H9 (cell line): ENCODE measurements at regions not wholly inside any gene's neighbourhood (a gene's known extent, or its start where the extent isn't known, plus 50 kb on each side); places are given as distances from the start of the nearest gene placed in this dataset.

Source experiments
- DNase-seq: peaks from one replicate; pipeline ENCODE4 v3.0.0-alpha.2; 2017
- H2AFZ ChIP-seq: one replicate; pipeline ENCODE4 v1.6.1; 2013; ENCODE audit warnings: mild to moderate bottlenecking, low read length, control low read depth, moderate library complexity
- H2AK5ac ChIP-seq: 2 replicates; pipeline ENCODE4 v1.6.1; 2013; ENCODE audit warnings: low read length, control low read depth, mixed read lengths; ENCODE audit not compliant: insufficient read length
- H2BK120ac ChIP-seq: one replicate; pipeline ENCODE4 v1.6.1; 2013; ENCODE audit warnings: low read depth, mild to moderate bottlenecking, low read length, control low read depth, inconsistent platforms; ENCODE audit not compliant: poor library complexity, severe bottlenecking
- H2BK12ac ChIP-seq: 2 replicates; pipeline ENCODE4 v1.6.1; 2013; ENCODE audit warnings: low read length, control low read depth, mixed read lengths, low read depth; ENCODE audit not compliant: insufficient read length
- H2BK15ac ChIP-seq: 2 replicates; pipeline ENCODE4 v1.6.1; 2013; ENCODE audit warnings: low read depth, low read length, control low read depth
- H2BK20ac ChIP-seq: one replicate; pipeline ENCODE4 v1.6.1; 2013; ENCODE audit warnings: low read depth, mild to moderate bottlenecking, low read length, control low read depth, inconsistent platforms; ENCODE audit not compliant: poor library complexity, severe bottlenecking
- H2BK5ac ChIP-seq: 2 replicates; pipeline ENCODE4 v1.6.1; 2013; ENCODE audit warnings: low read length, control low read depth, mixed read lengths; ENCODE audit not compliant: insufficient read length
- H3K14ac ChIP-seq: 2 replicates; pipeline ENCODE4 v1.6.1; 2013; ENCODE audit warnings: low read length, control low read depth; ENCODE audit not compliant: insufficient read depth
- H3K18ac ChIP-seq: 2 replicates; pipeline ENCODE4 v1.6.1; 2013; ENCODE audit warnings: low read depth, mild to moderate bottlenecking, mixed read lengths, low read length, control low read depth; ENCODE audit not compliant: insufficient read length
- H3K23ac ChIP-seq: 2 replicates; pipeline ENCODE4 v1.6.1; 2013; ENCODE audit warnings: low read length, control low read depth, mixed read lengths, low read depth; ENCODE audit not compliant: insufficient read length
- H3K23me2 ChIP-seq: 2 replicates; pipeline ENCODE4 v1.6.1; 2013; ENCODE audit warnings: low read depth, mild to moderate bottlenecking, mixed read lengths, low read length, control low read depth; ENCODE audit not compliant: insufficient read length, poor library complexity, severe bottlenecking
- H3K27ac ChIP-seq: 2 replicates; pipeline ENCODE4 v1.5.1; 2013; ENCODE audit warnings: low read length, control low read depth, mixed read lengths, low read depth; ENCODE audit not compliant: insufficient read length
- H3K27me3 ChIP-seq: 2 replicates; pipeline ENCODE4 v1.6.1; 2013; ENCODE audit warnings: low read length, control low read depth, inconsistent platforms; ENCODE audit not compliant: insufficient read depth
- H3K4ac ChIP-seq: 2 replicates; pipeline ENCODE4 v1.6.1; 2013; ENCODE audit warnings: low read depth, mild to moderate bottlenecking, control low read depth, inconsistent platforms, low read length, moderate library complexity
- H3K4me1 ChIP-seq: 2 replicates; pipeline ENCODE4 v1.6.1; 2013; ENCODE audit warnings: low read length, control low read depth, inconsistent platforms; ENCODE audit not compliant: insufficient read depth
- H3K4me2 ChIP-seq: 2 replicates; pipeline ENCODE4 v1.6.1; 2013; ENCODE audit warnings: low read length, control low read depth, mixed read lengths; ENCODE audit not compliant: insufficient read length, insufficient read depth
- H3K56ac ChIP-seq: 2 replicates; pipeline ENCODE4 v1.6.1; 2013; ENCODE audit warnings: low read depth, mild to moderate bottlenecking, mixed read lengths, low read length, control low read depth; ENCODE audit not compliant: insufficient read length
- H3K79me1 ChIP-seq: 2 replicates; pipeline ENCODE4 v1.6.1; 2013; ENCODE audit warnings: low read depth, mild to moderate bottlenecking, moderate library complexity, low read length, control low read depth, inconsistent platforms; ENCODE audit not compliant: insufficient read depth, poor library complexity, severe bottlenecking
- H3K79me2 ChIP-seq: 2 replicates; pipeline ENCODE4 v1.6.1; 2013; ENCODE audit warnings: low read length, control low read depth, inconsistent platforms; ENCODE audit not compliant: insufficient read depth
- H3K9ac ChIP-seq: 2 replicates; pipeline ENCODE4 v1.6.1; 2013; ENCODE audit warnings: low read length, control low read depth, mixed read lengths; ENCODE audit not compliant: insufficient read length; ENCODE audit errors: extremely low read depth
- H3K9me3 ChIP-seq: one replicate; pipeline ENCODE4 v1.6.1; 2013; ENCODE audit warnings: low read depth, low read length, inconsistent platforms; ENCODE audit not compliant: control insufficient read depth
- H3T11ph ChIP-seq: one replicate; pipeline ENCODE4 v1.6.1; 2013; ENCODE audit warnings: mild to moderate bottlenecking, low read length, control low read depth, inconsistent platforms
- H4K20me1 ChIP-seq: one replicate; pipeline ENCODE4 v1.6.1; 2013; ENCODE audit not compliant: control insufficient read depth, insufficient read length, insufficient read depth
- H4K5ac ChIP-seq: 2 replicates; pipeline ENCODE4 v1.6.1; 2013; ENCODE audit warnings: low read depth, mild to moderate bottlenecking, mixed read lengths, low read length, control low read depth; ENCODE audit not compliant: insufficient read length
- H4K8ac ChIP-seq: replicated peaks from 2 replicates; pipeline ENCODE4 v1.6.1; 2013; ENCODE audit warnings: low read length, control low read depth, mixed read lengths, low read depth; ENCODE audit not compliant: insufficient read length
- H4K91ac ChIP-seq: 2 replicates; pipeline ENCODE4 v1.6.1; 2013; ENCODE audit warnings: low read depth, mild to moderate bottlenecking, moderate library complexity, mixed read lengths, low read length, control low read depth; ENCODE audit not compliant: insufficient read length
- H3K27ac Mint-ChIP-seq, 3 experiments: 2 replicates in 2 of 3; 3 replicates in 1 of 3; pipeline ENCODE4 v1.8.0; 2020 to 2021; ENCODE audit warnings: mixed read lengths in 3 of 3, mild to moderate bottlenecking in 1 of 3, moderate library complexity in 1 of 3
- H3K27me3 Mint-ChIP-seq: 2 replicates; pipeline ENCODE4 v1.8.0; 2021; ENCODE audit warnings: low read depth, mild to moderate bottlenecking, moderate library complexity, mixed read lengths
- H3K36me3 Mint-ChIP-seq, 3 experiments: 2 replicates in 2 of 3; 3 replicates in 1 of 3; pipeline ENCODE4 v1.8.0; 2020 to 2021; ENCODE audit warnings: low read depth in 3 of 3, mixed read lengths in 3 of 3; ENCODE audit not compliant: insufficient read depth in 1 of 3
- H3K4me1 Mint-ChIP-seq, 2 experiments: 2 replicates each; pipeline ENCODE4 v1.8.0; 2020; ENCODE audit warnings: mixed read lengths in 2 of 2
- H3K4me3 Mint-ChIP-seq, 2 experiments: 2 replicates in 1 of 2; 3 replicates in 1 of 2; pipeline ENCODE4 v1.8.0; 2020 to 2021; ENCODE audit warnings: mild to moderate bottlenecking in 2 of 2, mixed read lengths in 2 of 2, moderate library complexity in 1 of 2
- H3K9me3 Mint-ChIP-seq, 2 experiments: 2 replicates in 1 of 2; 3 replicates in 1 of 2; pipeline ENCODE4 v1.8.0; 2020; ENCODE audit warnings: mild to moderate bottlenecking in 2 of 2, mixed read lengths in 2 of 2, moderate library complexity in 1 of 2
- WGBS: extraction: QIAGEN DNeasy Blood & Tissue Kit; methylation state at CpG from one replicate; pipeline ENCODE4 v1.1.7; 2013; ENCODE audit warnings: missing lambda C conversion rate, low lambda C conversion rate, mixed read lengths; ENCODE audit not compliant: insufficient read length; ENCODE audit errors: extremely low coverage; 5-methylcytosine and 5-hydroxymethylcytosine counted together
- TF ChIP-seq, protein P1 (sequence below): fragments of 200-600 bp; sonication (generic); conservative IDR thresholded peaks from 3 replicates; pipeline ENCODE4 v1.8.0; 2021; ENCODE audit warnings: antibody characterized with exemption, mild to moderate bottlenecking

DNA sequence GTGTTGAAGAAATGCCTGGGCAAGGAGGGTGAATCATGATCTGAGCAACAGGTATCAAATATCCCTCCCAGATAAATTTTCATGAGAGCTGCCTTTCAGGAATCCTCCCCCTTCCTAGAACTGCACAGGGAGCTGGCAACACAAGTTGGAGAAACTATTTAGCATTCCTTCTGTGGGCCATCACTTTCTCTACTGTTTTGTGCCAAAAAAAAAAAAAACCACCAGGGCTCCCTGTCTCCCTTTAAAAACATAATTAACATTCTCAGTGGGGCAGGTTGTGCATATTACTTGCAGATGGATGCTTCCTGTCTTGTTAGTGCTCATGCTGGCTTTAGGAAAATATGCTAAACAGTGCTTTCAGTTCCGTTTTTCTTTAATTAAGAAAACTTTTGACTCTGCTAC is 234.9 kb upstream of the LMCD1 start:
- no peak overlapping the region for H3T11ph ChIP-seq
- no peaks in the 10 kb centered on the region for H4K20me1 ChIP-seq
- H3K79me1 ChIP-seq = no peaks in the 10 kb centered on the region
- H3K79me2 ChIP-seq = no peaks in the 10 kb centered on the region
- no peak for DNase-seq
- H3K4me3 Mint-ChIP-seq = peak overlapping the region in 1 of 2 experiments; percentile 13; a peak in 1 of 5 replicates
- H3K36me3 Mint-ChIP-seq = peaks cover 0 to 4% (median under 1%) of the 10 kb centered on the region in 3 experiments; a peak in 2 of 7 replicates
- no peak overlapping the region for H2BK5ac ChIP-seq
- H3K27ac ChIP-seq = no peak overlapping the region
- H4K5ac ChIP-seq = no peak overlapping the region
- no peaks in the 10 kb centered on the region for H3K27me3 ChIP-seq
- H3K18ac ChIP-seq = no peak overlapping the region
- H2AK5ac ChIP-seq = no peak overlapping the region
- no peak overlapping the region for H2BK120ac ChIP-seq
- peaks cover 0 to 3% of the 10 kb centered on the region in 2 experiments; a peak in 2 of 5 replicates for H3K9me3 Mint-ChIP-seq
- H2BK12ac ChIP-seq = no peak overlapping the region
- no peaks in the 10 kb centered on the region for H3K27me3 Mint-ChIP-seq
- no peak overlapping the region for H3K9ac ChIP-seq
- no peak overlapping the region for H3K4ac ChIP-seq
- H3K14ac ChIP-seq = no peak overlapping the region
- TF ChIP-seq, protein P1, sequence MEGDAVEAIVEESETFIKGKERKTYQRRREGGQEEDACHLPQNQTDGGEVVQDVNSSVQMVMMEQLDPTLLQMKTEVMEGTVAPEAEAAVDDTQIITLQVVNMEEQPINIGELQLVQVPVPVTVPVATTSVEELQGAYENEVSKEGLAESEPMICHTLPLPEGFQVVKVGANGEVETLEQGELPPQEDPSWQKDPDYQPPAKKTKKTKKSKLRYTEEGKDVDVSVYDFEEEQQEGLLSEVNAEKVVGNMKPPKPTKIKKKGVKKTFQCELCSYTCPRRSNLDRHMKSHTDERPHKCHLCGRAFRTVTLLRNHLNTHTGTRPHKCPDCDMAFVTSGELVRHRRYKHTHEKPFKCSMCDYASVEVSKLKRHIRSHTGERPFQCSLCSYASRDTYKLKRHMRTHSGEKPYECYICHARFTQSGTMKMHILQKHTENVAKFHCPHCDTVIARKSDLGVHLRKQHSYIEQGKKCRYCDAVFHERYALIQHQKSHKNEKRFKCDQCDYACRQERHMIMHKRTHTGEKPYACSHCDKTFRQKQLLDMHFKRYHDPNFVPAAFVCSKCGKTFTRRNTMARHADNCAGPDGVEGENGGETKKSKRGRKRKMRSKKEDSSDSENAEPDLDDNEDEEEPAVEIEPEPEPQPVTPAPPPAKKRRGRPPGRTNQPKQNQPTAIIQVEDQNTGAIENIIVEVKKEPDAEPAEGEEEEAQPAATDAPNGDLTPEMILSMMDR = no peak
- no peak overlapping the region for H4K91ac ChIP-seq
- H3K23me2 ChIP-seq = no peaks in the 10 kb centered on the region
- H2AFZ ChIP-seq = no peak overlapping the region
- peaks cover 24 to 30% of the 10 kb centered on the region in 2 experiments for H3K4me1 Mint-ChIP-seq
- H3K27ac Mint-ChIP-seq = peak overlapping the region; percentile 31 to 73 (median 66); a peak in 4 of 7 replicates
- H4K8ac ChIP-seq = no peak overlapping the region
- no peaks in the 10 kb centered on the region for H3K9me3 ChIP-seq
- H3K4me2 ChIP-seq = no peak overlapping the region
- peaks cover 7% of the 10 kb centered on the region; the same call in 1 of the 2 replicates for H3K4me1 ChIP-seq
- H3K23ac ChIP-seq = no peak overlapping the region
- H2BK20ac ChIP-seq = no peak overlapping the region
- no CpG with 5 or more reads among the region's 1 CpG for WGBS
- no peak overlapping the region for H2BK15ac ChIP-seq
- H3K56ac ChIP-seq = no peak overlapping the region
